ENCODE measurements at regions not wholly inside any gene's neighbourhood (a gene's known extent, or its start where the extent isn't known, plus 50 kb on each side); places are given as distances from the start of the nearest gene placed in this dataset.
"Not testable (repeated sequence)": the region's sequence is repeated elsewhere in the genome, so short reads cannot be mapped to it uniquely, and the experiment has no call there.

DNA sequence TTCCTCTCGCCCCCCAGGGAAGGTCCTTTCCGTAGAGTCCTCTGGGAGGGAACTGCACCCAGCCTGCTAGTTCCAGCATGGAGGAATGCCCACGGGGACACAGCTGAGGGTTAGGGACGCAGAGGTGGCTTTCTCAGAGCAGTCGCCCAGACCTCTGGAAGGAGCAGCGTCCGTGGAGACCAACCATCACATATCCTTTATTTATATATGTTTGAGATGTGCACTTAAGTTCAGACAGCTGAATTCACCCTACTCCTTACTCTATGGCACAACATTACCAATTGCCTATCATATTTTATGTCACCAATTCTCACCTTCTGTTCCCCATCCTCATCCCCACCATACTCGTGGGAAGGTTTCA is 305.6 kb upstream of the DIO3 start:
- DNase-seq (ENCODE audit: low spot score), result no peak
- FAIRE-seq, result no peak

DNA sequence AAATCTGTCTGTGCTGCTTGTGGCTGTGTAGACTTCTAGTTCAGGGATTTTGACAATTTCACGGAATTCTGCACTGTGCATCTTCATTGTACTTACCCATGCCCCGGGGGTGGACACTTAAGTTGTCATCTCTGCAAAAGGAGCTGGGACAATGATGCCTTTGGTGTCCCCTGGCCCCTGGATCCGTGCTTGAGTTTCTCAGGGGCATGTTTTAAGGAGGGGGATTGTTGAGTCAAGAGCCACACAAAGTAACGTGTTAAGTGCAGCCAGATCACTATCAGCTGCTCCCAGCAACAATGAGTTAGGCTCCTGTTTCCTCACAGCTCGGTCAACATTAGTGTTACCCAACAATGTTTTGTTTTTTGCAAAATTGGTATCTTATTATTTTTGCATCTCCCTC is 305.0 kb upstream of the DIO3 start:
- DNase-seq (ENCODE audit: low spot score) (no peak), FAIRE-seq (no peak)

DNA sequence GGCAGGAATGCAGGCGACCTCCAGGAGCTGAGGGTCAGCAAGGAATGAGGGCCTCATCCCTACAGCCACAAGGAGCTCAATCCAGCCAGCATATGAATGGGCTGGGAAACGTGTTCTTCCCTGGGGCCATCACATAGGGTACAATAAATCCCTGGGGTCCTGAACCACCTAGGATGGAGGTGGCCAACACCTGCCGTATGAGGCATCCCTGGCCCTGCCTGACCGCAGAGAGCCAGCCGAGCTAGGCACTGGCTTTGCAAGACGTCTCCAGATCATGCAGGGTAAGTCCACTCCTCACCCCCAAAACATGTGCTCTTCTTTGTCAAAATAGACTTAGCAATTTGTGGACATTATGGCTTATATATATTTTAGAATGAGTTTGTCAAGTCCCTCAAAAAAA is 303.7 kb upstream of the DIO3 start:
- no peak for FAIRE-seq
- no peak for DNase-seq (ENCODE audit: low spot score)

DNA sequence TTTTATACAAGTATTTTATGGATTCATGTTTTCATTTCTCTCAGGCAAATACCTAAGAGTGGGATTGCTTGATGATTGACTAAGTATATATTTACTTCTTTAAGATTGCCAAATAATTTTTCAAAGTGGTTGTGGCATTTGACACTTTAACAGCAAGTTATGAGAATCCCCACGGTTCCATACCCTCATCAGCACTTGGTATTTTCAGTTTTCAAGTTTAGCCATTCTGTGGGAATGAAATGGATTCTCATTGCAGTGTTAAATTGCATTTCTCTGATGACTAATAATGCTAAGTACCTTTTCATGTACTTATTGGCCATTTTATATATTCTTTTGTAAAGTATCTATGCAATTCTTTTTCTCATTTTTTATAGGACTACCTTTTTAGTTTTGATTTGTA is 301.5 kb upstream of the DIO3 start:
- DNase-seq (ENCODE audit: low spot score) (no peak), FAIRE-seq (no peak)

DNA sequence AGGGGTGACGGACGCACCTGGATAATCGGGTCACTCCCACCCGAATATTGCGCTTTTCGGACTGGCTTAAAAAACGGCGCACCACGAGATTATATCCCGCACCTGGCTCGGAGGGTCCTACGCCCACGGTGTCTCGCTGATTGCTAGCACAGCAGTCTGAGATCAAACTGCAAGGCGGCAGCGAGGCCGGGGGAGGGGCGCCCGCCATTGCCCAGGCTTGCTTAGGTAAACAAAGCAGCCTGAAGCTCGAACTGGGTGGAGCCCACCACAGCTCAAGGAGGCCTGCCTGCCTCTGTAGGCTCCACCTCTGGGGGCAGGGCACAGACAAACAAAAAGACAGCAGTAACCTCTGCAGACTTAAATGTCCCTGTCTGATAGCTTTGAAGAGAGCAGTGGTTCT is 294.9 kb upstream of the DIO3 start:
- FAIRE-seq; DNase-seq (ENCODE audit: low spot score): not testable (repeated sequence)

DNA sequence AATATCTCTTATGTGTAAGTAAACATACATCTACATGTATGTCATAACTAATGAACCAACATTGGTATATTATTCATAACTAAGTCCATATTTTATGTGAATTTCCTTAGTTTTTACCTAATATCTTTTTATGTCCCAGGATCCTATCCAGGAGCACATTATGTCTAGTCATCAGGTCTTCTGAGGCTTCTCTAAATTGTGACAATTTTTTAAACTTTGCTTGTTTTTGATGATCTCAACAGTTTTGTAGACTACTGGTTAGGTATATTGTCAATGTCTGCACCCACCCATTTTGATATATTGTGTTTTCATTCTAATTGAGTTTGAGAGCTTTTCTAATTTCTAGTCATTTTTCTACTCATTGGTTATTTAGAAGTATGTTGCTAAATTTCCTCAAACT is 288.2 kb upstream of the DIO3 start:
- FAIRE-seq, result no peak
- DNase-seq (ENCODE audit: low spot score), result no peak

DNA sequence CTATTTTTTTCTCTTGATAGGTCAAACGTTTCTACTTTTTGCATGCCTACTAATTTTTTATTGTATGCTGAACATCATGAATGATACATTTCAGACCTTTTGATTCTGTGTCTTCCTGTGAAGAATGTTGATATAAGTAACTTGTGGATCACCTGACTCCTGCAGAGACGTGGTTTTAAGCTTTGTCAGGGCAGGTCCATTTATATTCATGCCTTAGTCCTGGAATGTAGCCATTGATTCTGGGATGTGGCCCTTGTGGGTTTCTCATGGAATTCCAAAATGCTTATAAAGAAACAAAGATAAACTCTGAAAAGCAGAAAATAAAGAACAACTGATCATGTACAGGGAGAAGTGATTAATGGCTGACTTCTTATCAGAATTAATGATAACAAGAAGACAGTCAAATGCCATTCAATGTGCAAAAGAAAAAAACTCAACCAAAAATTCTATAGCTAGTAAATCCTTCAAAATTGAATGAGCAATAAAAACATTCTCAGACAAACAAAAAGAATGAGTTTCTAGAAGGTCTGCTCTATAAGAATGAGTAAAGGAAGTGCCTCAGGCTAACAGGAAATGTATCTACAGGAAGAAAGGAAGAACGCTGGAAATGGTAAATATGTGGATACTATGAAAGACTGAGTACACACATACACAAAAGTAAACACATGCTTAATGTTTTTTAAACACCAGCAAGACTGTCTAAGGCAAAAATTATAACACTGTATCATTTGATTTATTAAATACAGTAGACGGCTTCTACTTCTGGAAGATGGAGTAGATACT is 284.8 kb upstream of the DIO3 start:
- DNase-seq (ENCODE audit: low spot score) (no peak), FAIRE-seq (no peak)

DNA sequence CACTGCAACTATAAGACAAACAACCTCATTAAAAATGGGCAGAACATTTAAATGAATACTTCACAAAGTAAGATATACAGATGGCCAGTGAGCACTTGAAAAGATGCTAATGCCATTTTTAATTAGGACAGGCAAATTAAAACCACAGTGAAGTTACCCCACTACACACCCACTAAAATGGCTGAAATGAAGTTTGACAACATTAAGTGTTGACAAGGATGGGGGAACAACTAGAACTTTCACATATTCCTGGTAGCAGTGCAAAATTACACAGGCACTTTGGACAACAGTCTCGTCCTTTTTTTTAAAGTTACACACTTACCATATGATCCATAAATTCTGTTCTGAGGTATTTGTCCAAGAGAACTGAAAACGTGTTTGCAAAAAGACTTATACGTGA is 278.9 kb upstream of the DIO3 start:
- DNase-seq (ENCODE audit: low spot score) (no peak), FAIRE-seq (no peak)

DNA sequence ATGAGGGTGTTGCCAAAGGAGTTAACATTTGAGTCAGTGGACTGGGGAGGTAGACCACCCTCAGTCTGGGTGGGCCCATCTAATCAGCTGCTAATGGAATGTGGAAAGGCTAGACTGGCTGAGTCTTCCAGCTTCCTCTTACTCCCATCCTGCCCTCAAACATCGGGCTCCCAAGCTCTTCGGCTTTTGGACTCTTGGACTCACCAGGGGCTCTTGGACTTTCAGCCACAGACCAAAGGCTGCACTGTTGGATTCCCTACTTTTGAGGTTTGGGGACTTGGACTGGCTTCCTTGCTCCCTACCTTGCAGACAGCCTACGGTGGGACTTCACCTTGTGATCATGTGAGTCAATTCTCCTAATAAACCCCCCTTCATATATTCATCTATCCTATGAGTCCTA is 276.6 kb upstream of the DIO3 start:
- no peak for DNase-seq (ENCODE audit: low spot score)
- FAIRE-seq, result no peak

DNA sequence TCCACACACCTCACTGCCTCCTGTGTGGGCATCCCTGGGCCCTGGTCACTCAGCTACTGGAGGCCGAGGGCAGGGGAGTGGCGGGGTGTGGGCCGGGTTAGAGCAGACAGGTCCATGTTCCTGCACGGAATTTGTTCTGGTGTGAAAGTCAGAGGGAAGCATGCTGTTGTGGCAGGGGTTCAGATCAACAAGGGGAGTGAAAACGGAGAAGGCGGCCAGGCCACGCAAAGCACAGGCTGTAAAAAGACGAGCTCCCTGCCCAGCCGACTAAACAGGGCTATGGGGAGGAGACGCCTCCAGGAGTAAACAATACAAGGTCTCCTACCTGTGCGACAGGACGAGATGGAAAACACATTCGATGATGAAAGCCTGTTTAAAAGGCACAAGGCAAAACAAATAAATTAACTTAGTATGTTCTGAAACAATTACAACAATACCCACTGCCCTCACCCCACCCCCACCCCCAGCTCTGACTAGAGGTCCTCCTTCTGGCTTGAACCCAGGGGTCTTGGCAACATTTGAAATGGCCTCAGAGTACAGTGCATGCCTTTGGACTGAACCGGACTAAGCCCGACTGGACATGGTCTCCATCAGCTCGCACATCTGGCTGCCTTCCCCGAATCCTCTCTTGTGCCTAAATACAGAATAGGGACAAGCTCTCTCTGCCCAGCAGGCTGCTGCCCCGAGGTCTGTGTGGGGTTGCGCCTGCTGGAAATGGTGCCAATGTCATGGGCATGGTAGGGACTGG is 274.9 kb upstream of the DIO3 start:
- FAIRE-seq (no peak), DNase-seq (ENCODE audit: low spot score) (no peak)

DNA sequence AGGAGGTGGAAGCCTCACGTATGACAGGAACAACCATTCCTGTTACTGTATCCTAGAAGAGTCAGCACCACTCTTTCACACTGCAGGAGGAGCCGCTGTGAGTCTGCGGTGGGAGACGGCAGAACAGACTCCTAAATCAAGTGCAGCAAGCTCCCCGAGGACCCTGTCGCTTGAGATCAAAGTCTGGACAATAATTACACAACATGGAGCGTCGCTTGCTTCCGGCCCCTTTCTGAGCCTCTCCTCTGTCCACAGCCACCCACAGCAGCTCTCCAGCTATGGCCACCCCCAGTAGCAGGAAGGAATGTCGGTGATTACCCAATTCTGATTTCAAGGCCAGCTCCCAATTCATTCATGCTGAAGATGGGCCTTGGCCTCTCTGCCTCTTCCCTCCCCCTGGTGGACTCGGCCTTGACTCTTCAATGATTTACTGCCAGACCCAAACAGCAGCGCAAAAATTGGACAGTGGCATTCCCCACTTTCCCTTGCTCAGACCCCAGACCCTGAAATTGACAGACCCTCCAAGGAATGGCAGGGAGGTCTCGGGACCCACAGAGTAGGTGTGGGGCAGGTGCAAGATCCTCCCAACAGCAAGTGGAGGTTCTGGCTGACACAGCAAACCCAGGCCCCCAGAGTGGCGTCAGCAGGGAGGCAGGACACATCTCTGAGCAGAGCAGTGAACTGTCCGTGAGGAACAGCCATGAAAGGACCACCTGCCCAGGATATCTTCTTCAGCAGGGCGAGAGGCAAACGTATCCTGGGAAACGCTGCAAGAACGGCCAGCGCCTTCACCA is 272.7 kb upstream of the DIO3 start:
- no peak for FAIRE-seq
- no peak for DNase-seq (ENCODE audit: low spot score)

DNA sequence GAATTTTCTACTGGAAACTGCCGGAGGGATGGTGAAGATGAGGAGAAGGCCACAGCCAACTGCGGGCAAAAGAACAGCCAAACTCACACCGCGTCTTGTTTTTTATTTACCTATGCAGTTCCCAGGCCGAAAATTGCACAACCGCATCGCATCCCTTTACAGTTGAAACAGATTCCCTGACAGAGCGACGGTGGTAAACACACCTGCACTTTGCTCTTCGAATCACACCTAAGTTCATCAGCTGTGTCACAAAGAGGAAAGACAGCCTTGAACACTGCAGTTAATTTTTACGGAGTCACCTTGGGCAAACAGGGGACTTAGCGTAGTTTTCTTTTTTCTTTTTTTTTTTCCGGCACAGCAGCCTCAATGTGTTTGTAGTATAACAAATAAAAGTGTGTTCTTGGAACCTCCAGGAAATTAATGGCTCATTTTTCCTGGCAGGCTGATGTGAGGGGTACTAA is 272.0 kb upstream of the DIO3 start:
- FAIRE-seq, result no peak
- DNase-seq (ENCODE audit: low spot score), result no peak

DNA sequence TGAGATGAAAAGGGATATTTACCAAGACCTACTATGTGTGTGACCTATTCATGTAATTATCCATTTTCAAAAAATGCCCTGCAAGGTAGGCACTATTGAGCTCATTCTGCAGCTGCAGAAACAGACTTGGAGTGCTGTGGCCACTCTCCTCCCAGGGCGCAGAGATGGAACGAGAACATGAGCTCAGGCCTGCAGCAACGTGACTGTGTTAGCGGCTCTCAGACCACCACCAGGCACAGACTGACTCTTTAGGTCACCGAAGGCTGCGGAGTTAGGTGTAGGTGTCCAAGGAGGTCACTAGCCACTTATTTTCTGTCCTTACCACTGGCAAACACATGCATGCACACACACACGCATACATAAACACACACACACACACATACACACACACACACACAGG is 271.4 kb upstream of the DIO3 start:
- DNase-seq (ENCODE audit: low spot score) (no peak), FAIRE-seq (no peak)

DNA sequence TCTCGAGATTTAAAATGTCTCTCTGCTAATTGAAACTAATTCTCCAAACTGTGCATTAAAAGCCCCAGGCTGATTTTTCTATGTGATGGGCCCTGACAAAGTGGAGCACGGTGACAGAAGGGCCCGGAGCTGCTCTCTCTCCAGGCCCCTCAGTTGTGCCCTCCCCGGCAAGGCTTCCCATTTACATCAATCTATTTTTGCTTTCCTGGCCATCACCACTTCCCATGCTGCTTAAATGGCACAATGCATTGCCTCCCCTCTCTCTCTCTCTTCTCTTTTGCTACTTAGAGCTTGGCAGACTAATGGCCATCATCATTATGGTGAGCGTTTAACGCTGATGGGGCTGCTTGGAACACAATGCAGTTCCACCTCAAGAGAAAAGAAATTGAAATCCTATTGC is 270.7 kb upstream of the DIO3 start:
- DNase-seq (ENCODE audit: low spot score), result no peak
- FAIRE-seq, result no peak

DNA sequence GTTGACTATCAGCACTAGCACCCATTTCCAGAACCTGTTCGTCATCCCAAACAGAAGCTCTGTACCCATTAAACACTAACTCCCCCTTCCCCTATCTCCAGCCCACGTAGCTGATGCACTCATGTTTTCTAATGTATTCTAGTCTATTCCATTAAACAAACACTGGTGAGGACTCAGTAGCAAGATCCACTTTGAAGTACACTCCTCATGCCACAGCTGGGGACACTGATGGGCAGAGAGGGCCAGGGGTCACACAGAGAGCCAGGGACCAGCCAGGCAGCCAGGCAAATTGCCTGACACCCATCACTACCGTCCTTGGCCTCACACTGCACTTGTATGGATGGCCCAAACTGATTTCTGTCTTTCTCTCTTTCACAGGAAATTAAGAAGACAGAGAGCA is 269.9 kb upstream of the DIO3 start:
- FAIRE-seq (no peak), DNase-seq (ENCODE audit: low spot score) (no peak)

DNA sequence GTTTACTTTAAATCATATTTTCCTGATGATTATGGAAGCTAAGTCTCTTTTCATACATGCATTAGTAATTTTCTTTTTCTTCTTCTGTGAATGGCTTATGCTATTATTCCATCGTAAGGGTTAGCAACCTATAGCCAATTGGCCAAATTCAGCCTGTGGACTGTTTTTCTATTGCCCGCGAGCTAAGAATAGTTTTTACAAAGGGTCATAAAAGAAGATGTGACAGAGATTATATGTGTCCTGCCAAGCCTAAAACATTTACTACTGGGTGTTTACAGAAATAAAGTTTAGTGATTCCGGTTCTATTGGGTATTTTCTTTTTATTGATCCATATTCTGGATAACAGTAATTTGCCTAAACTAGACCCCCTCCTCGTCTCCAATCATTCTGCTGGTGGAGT is 268.8 kb upstream of the DIO3 start:
- FAIRE-seq (no peak), DNase-seq (ENCODE audit: low spot score) (no peak)

DNA sequence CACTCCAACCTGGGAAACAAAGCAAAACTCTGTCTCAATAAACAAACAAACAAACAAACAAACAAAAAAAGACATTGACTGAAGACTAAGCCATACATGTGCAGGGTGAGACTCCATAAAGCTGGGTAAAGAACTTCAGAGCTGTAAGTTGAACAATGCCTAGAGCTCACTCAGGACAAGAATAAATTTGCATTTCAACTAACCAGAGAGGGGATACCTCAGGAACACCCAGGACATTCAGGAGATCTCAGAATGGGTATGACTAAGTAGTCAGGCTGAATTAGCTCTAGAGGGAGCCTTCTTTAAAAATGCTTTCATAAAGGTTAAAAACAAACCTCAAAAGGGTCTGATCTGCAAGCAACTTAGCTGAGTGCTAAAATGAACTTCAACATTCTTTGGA is 267.7 kb upstream of the DIO3 start:
- no peak for DNase-seq (ENCODE audit: low spot score)
- no peak for FAIRE-seq

DNA sequence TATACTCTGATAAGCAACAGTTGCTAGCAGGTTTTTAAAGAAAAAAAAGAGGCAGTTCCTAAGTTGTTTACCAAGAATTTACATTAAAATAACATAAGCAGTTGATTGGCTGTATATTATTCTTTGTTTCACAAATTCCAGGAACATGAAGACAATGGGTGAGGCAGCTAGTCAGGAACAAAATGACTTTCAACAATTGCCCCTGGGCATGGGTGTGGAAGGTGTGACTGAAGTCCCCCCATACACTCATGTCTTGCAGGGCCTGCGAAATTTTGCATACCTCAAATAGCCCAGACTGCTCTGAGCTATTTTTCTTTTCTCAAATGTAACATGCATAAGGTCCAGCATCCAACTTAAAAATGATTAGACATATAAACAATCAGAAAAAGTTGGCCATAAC is 267.2 kb upstream of the DIO3 start:
- FAIRE-seq, result no peak
- no peak for DNase-seq (ENCODE audit: low spot score)

DNA sequence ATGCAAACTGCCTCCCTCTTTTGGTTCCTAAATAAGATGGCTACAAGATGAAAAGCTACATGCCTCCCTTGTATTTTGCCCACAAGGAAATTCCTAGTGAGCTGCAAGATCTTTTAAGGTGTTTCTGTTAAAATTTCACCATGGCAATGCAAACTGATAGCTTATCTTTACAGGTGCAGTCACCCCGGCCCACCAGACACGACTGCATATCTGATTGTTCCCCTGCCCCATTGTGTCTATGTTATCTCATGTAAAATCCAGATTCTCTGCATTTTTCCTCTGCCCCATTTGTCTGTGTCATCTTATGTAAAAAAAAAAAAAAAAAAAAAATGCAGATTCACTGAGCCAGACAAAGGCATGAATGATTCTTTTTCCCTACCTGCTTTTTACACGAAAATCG is 261.5 kb upstream of the DIO3 start:
- DNase-seq (ENCODE audit: low spot score); FAIRE-seq: not testable (repeated sequence)

DNA sequence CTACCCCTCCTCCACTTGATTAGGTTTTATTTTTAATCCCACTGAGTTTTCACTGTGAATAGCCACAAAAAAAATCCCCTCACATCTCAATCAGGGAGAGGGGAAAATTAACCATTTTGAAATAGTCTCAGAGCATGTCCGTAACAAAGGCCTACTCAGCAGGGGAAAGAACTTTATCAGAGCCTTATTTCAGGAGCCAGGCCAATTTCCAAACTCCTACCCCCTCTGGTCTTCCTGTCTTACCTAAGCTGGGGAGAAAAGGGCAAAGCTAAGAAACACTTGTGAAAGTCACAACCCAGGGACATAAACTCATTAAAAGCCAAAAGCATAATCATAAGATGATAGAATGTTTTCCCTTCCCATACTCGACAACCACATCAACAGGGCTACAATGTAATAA is 260.3 kb upstream of the DIO3 start:
- FAIRE-seq (no peak), DNase-seq (ENCODE audit: low spot score) (no peak)

DNA sequence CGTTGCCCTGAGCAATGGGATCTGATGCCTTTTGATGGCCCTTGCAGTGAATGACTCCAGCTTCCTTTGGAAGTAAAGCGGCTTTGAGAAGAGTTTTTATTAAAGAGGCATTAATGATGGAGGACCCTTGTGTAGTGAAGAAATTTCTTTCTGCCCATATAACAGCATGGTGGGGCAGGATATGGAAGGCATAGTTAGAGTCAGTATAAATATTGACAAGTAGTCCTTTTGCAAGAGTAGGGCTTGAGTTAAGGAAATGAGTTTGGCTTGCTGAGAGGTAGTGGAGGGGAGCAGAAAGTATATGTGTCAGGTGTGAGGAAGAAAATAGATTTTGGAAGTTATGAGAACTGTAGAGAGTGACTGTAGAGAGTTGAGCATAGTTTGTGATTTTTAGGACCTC is 254.1 kb upstream of the DIO3 start:
- not testable (repeated sequence) for FAIRE-seq; DNase-seq (ENCODE audit: low spot score)

DNA sequence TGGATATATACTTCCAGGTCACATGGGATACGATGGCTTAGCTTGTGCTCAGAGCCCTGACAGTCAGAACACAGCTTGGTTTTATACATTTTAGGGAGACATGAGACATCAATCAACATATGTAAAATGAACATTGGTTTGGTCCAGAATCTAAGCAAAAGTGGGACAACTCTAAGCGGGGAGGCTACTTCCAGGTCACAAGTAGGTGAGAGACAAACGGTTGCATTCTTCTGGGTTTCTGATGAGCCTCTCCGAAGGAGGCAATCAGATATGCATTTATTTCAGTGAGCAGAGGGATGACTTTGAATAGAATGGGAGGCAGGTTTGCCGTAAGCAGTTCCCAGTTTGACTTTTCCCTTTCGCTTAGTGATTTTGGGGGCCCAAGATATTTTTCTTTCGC is 250.1 kb upstream of the DIO3 start:
- not testable (repeated sequence) for FAIRE-seq; DNase-seq (ENCODE audit: low spot score)
